ENCODE measurements at regions not wholly inside any gene's neighbourhood (a gene's known extent, or its start where the extent isn't known, plus 50 kb on each side); places are given as distances from the start of the nearest gene placed in this dataset.
"Not testable (repeated sequence)": the region's sequence is repeated elsewhere in the genome, so short reads cannot be mapped to it uniquely, and the experiment has no call there.

DNA sequence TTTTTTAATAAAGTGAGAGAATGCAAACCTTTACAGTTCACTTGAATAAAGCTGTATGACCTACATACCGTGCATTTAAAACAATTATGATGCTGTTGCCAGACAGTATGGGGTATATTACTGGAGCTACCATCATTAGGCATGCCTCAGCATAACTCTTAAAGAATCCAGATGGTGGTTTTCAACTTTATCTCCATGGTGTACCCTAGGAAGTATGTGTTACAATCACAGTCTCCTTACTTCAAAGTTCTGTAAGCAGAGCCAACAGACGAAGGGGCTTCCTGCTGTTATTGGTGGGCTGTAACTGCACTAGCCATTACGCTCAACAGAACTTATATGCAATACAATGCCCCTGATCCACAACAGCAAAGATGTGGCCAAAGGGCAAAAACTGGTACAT is 803.3 kb downstream of the DTWD2 start:
- no peak for DNase-seq (ENCODE audit: low read depth)

DNA sequence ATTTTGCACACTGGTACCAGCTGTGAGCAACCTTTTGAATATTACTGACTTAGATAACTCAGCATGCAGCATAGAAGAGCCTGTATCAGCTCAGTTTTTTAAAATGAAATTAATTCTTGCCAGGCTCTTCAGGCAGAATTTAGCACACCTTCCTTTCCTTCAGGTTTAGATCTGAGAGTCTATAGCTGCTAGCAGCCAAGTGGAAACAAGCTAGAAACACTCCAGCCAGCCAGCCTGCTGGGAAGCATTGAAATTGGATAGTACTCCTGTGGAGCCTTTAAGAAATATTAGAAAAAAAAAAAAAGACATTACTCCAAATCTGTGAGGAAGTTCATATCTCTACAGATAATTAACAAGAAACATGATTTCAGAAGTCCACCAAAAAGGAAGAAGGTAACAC is 812.2 kb downstream of the DTWD2 start:
- no peak for DNase-seq (ENCODE audit: low read depth)

DNA sequence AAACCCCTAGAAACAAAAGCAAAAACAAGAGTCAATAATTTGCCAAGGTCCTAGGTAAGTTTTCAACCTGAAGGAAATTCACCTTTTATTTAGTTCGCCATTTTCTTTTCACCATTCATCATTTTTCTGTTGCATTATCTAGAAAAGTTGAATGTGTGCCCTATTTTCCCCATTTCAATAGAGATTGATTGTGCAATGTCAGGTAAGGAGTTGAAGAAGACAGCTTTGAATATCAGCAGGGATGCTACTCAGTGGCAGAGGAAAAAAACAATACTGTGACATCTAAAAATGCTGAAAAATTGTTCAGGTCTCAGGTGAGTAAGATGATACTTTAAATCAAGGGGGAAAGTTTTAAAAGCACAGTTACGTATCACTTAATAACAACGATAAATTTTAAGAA is 813.7 kb downstream of the DTWD2 start:
- no peak for DNase-seq (ENCODE audit: low read depth)

DNA sequence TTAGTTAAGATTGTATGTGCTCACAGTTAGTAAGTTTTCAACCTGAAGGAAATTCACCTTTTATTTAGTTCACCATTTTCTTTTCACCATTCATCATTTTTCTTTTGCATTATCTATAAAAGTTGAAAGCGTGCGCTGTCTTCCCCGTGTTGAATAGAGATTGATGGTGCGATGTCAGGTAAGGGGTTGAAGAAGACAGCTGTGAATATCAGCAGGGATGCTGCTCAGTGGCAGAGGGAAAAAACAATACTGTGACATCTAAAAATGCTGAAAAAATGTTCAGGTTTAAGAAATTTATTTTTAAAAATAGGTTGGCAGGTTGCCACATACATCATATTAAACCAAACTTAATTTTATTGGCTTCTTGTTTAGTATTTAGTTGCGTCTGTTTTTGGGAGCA is 815.0 kb downstream of the DTWD2 start:
- DNase-seq (ENCODE audit: low read depth), result no peak

DNA sequence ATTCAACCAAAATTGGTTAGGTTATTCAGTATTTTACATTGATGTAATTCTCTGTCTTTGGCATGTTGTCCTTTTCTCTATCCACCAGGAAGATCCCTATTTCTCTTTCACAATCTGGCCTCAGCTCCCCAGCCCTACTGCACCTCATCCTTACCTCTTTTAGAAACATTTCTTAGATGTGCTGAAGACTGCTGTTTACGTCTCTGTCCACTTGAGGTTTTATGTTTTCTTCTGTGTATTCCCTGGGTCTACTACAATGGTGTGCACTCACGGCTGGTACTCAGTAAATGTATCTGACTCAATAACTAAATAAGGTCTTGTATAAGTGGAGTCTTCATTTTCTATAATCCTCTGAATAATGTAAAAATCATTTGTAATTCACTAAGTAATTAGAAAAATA is 822.7 kb downstream of the DTWD2 start:
- no peak for DNase-seq (ENCODE audit: low read depth)

DNA sequence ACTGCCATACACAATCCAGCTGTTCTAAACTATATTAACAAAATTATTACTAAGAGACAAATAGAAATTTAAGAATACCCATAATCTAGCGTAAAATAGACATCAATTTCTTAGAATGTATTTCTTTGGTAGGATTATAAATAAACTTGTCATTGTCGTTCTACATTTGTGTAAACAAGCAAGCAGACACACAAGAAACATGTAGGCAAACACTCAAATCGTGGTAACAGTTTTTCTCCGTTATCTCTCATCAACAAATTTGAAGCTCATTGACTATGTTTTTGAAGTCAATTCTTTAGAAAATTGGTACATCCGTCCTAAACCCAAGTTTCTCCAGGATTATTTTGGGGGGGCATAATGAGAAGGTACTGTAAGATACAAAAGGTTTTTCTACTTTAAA is 832.2 kb downstream of the DTWD2 start:
- no peak for DNase-seq (ENCODE audit: low read depth)

DNA sequence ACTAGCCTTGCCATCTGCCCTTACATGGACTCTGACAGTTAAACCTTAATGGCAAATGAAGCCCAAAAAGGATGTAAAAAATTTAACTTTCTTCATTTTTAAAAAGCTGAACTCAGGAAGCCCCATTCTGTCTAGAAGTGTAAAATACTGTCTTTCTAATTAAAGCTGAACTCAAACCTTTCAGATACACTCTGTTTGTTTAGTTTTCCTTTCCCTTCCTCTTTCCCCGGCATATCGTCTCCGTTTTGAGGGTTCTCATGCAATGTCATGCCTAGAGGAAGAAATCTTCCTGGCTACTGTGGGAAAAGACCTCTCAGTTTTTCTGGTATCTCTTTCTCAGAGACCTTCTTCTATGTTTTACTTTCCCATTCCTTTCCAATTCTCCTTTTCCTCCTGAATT is 841.5 kb downstream of the DTWD2 start:
- DNase-seq (ENCODE audit: low read depth), result no peak

DNA sequence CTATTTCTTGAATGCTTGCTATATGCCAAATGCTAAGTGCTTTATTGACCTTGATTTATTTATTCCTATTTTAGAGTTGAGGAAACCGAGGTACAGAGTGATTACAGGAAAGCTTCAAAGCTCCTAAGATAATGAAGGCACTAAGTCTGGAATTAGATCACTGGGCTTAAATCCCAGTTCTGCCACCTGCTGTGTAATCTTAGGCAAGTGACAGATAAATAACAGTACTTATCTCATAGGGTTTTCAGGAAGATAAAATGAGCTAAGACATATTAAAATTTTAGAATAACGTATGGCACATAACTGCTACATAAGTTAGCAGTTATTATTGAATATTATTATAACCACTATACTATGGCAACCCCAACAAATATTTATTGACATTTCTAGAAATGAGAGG is 843.8 kb downstream of the DTWD2 start:
- no peak for DNase-seq (ENCODE audit: low read depth)

DNA sequence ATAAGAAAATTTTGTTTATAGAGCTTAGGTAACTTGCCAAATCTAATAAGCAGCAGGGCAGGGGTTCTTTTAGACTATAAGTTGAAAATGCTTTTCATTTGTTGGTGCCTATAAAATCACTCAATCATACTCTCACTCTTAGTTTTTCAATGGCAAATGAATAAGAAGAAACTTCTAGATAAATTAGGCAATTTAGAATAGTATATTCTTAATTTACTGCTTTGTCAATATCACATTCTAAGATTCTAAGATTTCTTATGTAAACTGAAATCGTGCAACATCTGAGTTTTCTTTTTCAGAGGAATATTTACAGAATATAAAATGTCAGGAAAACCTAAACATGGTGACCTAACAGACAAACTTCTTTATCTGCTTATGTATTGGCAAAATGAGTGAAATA is 849.0 kb downstream of the DTWD2 start:
- no peak for DNase-seq (ENCODE audit: low read depth)

DNA sequence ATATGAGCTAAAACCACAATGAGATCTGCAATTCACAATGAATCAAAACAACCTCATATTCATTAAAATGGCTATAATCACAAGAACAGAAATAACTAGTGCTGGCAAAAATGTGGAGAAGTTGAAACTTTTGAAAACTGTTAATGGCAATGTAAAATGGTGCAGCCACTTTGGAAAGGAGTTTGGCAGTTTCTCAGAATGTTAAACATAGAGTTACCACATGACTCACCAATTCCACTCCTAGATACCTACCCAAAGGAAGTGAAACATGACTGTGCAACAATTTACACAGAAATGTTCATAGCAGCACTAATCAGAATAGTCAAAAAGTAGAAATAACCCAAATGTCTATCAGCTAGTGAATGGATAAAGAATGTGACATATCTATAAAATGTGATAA is 862.2 kb downstream of the DTWD2 start:
- no peak for DNase-seq (ENCODE audit: low read depth)

DNA sequence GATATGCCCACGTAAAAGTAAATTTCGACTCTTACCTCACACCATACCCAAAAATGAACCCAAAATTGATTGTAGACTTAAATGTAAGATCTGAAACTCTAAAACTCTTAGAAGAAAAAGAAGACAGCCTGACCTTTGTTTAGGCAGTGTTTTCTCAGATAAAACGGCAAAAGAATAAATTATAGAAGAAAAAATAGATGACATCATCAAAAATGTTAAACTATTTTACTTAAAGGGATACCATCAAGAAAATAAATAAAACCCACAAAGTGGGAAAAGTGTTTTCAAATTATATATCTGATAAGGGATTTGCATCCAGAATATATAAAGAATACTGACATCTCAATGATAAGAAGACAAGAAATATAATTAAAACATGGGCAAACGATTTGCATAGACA is 862.7 kb downstream of the DTWD2 start:
- no peak for DNase-seq (ENCODE audit: low read depth)

DNA sequence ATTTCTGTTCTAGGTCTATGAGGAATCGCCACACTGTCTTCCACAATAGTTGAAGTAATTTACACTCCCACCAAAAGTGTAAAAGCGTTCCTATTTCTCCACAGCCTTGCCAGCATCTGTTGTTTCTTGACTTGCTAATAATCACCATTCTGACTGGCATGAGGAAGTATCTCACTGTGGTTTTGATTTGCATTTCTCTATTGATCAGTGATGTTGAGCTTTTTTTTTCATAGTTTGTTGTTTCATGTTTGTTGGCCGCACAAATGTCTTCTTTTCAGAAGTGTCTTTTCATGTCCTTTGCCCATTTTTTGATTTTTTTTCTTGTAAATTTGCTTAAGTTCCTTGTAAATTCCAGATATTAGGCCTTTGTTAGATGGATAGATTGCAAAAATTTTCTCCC is 867.1 kb downstream of the DTWD2 start:
- no peak for DNase-seq (ENCODE audit: low read depth)

DNA sequence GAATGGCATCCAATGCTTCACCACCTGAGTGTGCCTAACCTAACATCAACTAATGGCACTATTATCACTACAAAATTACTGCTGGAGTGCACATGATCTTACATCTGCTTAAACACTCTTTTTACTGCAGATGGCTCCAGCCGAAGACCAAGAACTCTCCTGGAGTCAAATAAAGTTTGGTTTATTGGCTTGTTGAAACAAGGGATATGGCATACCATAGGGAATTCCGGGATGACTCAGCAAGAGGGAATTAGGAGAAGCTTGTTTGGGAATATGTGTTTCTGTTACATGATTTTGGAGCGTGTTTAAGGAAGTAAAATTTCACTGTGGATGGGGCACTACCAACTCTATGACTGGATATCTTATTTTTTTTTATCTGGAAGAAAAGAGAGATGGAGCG is 872.6 kb downstream of the DTWD2 start:
- no peak for DNase-seq (ENCODE audit: low read depth)

DNA sequence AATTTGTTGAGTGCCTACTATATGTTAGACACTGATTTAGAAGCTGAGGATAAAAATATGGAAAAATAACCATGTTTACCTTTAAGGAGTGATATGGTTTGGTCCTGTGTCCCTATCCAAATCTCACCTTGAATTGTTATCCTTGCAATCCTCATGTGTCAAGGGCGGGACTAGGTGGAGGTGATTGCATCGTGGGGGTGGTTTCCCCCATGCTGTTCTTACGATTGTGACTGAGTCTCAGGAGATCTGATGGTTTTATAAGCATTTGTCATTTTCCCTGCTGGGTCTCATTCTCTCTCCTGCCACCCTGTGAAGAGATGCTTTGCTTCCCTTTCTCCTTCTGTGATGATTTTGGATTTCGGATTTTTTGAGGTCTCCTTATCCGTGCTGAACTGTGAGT is 876.4 kb downstream of the DTWD2 start:
- DNase-seq (ENCODE audit: low read depth), result no peak

DNA sequence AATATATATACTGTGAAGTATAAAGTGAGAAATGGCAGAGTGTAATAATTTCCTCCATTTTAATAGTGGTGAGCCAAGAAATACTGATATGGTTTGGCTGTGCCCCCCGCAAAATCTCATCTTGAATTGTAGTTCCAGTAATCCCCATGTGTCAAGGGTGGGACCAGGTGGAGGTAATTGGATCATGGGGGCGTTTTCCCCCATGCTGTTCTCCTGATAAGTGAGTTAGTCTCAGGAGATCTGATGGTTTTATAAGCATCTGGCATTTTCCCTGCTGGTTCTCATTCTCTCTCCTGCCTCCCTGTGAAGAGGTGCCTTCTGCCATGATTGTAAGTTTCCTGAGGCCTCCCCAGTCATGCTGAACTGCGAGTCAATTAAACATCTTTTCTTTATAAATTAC is 881.1 kb downstream of the DTWD2 start:
- DNase-seq (ENCODE audit: low read depth), result not testable (repeated sequence)

DNA sequence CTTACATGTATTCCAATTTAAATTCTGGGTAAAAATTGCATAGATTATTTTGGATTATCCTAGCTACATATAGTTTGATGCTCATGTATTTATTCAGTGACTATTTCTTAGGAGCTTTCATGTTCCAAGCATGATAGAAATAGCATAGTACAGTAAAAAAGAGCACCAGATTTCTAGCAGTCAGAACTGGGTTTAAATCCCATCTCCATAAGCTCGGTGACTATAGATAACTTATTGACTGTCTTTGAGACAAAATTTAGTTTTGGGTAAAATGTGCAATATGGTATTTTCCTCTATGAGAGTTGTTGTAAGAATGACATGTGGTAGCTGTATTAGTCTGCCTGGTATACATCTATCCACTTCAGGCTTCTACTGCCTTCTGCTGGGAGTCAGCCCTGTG is 889.6 kb downstream of the DTWD2 start:
- DNase-seq (ENCODE audit: low read depth), result no peak

DNA sequence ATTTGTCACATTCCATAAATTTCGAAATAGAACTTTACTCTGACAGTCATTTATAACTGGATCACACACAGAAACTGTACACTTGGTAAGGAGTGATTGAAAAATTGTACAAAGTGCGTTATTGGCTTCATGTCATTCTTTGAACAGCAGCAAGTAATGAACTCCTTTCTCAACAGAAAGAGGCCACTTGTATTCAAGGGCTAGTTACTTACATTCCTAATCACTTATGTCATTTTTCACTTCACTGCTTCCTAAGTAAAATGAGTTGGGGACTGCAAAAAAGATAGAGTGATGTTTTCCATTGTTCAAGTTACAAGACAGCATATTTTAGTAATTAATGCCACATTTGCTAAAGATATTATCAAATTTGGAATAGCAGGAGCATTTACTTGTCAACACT is 893.2 kb downstream of the DTWD2 start:
- DNase-seq (ENCODE audit: low read depth), result no peak

DNA sequence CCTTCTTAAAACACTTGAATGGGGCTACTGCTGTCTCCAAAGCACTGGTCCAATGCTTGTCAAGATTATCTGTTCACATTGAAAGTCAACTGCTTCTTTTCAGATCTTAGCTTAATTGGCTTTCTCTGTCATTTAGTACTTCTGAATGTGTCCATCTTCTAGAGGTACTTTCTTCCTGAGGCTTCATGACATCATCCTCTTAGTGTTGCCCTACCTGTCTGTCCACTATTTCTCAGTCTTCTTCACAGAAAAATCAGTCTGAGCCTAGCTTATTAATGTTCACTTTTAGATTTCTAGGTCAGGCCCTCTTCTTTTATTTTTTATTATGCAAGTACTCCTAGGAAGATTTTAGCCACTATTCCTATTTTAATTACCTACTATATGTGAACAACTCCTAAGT is 899.9 kb downstream of the DTWD2 start:
- DNase-seq (ENCODE audit: low read depth), result no peak

DNA sequence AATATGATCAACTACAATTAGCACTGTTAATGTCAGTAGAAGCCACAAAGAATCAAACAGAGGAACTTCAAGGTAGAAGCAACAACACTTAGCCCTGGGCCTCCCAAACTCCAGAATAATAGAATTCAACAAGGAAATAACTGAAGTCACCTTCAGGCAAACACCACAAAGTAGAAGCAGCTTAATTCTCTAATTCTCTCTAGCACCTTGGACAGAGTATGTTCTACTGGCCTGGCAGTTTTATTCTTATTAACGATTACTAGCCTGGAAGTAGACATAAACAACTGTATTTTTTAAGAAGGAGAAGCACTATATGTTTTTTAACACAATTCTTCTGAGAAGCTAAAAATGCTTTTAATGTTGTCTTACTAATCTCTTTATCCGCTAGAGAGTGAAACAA is 911.9 kb downstream of the DTWD2 start:
- DNase-seq (ENCODE audit: low read depth), result no peak

DNA sequence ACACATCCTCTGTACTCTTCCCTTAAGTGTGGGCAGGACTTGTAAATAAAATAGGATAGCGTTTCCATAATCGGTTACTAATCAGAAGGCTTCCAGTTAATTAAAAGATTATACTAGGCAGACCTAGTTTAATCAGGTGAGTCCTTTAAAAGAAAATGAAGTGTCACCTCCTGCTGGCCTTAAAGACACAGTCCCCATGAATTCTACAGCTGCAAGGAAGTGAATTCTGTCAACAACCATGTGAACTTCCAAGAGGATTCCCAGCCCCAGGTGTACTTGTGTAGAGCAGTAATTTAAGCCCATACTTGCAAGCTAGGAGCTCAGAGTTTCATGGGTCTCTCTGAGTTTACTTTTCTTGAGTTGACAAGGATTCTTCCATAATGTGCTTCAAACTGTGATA is 918.3 kb downstream of the DTWD2 start:
- no peak for DNase-seq (ENCODE audit: low read depth)

DNA sequence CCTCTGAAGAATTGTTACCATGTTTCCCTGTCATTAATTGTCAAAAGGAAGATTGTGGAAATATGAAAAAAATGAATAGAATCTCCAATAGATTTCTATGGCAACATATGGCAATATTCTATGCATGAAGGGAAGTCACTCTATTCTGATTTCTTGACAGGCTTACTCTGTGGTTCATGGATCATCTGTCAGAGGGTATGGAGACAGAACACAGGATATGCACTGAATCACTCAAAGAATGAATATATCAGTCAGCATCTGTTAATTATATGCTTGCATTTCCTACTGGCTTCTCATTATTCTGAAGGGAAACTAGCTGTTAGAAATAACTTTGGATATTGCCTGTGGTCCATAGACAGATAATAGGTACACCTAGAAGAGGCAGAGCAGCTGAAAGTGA is 918.9 kb downstream of the DTWD2 start:
- DNase-seq (ENCODE audit: low read depth), result no peak

DNA sequence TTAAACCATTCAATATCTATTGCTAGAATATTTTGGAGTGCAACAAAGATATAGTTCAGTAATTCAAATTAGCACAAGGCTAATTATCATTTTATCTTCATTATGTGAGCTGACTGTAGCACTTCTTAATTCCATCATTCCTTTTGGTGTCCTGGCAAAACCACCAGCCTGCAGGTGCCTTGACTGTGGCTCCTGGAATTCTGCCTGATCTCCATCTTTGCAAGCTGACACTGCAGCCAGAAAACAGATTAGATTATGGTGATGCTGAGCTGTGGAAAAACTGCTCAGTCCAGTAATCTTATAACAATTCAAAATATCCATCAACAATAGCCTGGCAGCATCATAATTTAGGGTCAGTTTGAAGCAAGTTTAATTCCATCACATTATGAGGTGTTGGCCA is 919.5 kb downstream of the DTWD2 start:
- DNase-seq (ENCODE audit: low read depth), result no peak

DNA sequence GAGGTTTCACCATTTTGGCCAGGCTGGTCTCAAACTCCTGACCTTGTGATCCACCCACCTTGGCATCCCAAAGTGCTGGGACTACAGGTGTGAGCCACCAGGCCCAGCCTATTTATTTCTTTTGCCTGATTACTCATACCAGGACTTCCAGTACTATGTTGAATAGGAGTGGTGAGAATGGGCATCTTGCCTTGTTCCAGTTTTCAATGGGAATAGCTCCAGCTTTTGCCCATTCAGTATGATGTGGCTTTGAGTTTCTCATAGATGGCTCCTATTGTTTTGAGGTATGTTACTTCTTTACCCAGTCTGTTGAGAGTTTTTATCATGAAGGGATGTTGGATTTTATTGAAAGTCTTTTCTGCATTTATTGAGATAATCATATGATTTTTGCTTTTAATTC is 924.5 kb downstream of the DTWD2 start:
- not testable (repeated sequence) for DNase-seq (ENCODE audit: low read depth)

DNA sequence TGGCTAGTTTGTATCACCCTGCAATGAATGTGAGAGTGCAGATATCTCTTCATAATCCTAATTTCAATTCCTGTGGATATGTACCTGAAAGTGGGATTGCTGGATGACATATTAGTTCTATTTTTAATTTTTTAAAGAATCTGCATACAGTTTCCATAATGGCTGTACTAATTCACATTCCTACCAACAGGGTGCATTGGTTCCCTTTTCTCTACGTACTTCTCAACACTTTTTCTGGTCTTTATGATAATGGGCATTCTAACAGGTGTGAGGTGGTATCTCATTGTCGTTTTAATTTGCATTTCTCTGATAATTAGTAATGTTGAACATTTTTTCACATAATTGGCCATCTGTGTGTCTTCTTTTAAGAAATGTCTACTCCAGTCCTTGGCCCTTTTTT is 927.5 kb downstream of the DTWD2 start:
- no peak for DNase-seq (ENCODE audit: low read depth)

DNA sequence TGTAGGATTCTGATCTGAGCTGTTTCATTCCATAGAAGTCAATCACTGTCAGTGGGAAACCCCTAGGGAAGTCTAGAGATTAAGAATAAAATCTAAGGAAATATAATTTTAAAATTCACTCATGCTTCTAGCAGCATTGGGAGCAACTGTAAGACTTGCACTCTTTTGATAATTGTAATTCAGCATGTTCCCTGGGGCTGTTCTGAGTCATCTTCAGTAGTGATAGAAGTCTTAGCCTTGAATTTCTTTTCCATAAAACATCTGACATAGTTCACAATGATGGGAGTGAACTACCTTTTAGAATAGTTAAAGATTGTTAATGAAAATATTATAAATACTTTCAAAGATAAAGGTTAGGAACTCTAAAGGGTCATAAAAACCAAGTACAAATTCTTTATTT is 935.8 kb downstream of the DTWD2 start:
- no peak for DNase-seq (ENCODE audit: low read depth)

DNA sequence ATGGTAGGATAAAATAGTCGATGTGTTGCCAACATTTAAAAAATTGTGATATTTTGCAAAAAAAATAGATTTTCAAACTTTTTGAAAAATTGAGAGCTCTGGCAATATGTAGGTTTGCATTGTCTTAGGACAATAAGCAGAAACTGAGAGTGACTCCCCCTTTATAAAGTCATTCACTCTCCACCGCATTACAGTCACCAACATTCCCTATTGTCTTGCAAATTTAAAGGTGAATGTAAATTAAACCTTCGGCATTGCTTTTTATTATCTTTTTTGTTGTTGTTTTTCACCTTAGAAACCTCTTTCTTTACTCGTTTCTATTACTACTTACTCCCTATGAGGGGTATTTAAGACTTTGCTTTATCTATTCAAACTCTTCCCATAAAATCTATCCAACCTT is 944.2 kb downstream of the DTWD2 start:
- DNase-seq (ENCODE audit: low read depth), result no peak
